ENCODE measurements at regions not wholly inside any gene's neighbourhood (a gene's known extent, or its start where the extent isn't known, plus 50 kb on each side); places are given as distances from the start of the nearest gene placed in this dataset.
"Not testable (repeated sequence)": the region's sequence is repeated elsewhere in the genome, so short reads cannot be mapped to it uniquely, and the experiment has no call there.

DNA sequence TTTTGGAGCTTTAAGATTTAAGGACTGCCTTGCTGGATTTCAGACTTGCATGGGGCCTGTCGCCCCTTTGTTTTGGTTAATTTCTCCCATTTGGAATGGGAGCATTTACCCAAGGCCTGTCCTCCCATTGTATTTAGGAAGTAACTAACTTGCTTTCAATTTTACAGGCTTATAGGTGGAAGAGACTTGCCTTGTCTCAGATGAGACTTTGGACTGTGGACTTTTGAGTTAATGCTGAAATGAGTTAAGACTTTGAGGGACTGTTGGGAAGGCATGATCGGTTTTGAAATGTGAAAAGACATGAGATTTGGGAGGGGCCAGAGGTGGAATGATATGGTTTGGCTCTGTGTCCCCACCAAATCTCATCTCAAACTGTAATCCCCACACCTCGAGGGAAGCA, 56.5 kb upstream of the TNFSF10 start:
- H3K4me3 ChIP-seq (ENCODE audit: low read length in 2 of 2); H3K4me1 ChIP-seq (ENCODE audit: control insufficient read depth in 2 of 2, insufficient read depth in 2 of 2, low read length in 2 of 2); H3K36me3 ChIP-seq (ENCODE audit: control insufficient read depth in 2 of 2, insufficient read depth in 2 of 2, low read length in 2 of 2); H3K27me3 ChIP-seq (ENCODE audit: control insufficient read depth in 2 of 2, insufficient read depth in 2 of 2, low read length in 2 of 2); H3K9ac ChIP-seq (ENCODE audit: low read depth in 1 of 2, low read length in 2 of 2); H3K9me3 ChIP-seq (ENCODE audit: control insufficient read depth in 2 of 2, low read length in 2 of 2): not testable (repeated sequence)
- peak overlapping the region in 1 of 2 donors; percentile 16 for H3K27ac ChIP-seq (ENCODE audit: low read depth in 2 of 2, low read length in 2 of 2)

DNA sequence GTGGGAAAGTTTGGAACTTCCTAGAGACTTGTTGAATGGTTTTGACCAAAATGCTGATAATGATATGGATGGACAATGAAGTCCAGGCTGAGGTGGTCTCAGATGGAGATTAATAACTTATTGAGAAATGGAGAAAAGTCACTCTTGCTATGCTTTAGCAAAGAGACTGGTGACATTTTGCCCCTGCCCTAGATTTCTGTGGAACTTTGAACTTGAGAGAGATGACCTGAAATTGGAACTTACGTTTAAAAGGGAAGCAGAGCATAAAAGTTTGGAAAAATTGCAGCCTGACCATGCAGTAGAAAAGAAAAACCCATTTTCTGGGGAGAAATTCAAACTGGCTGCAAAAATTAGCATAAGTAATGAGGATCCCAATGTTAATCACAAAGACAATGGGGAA, 55.5 kb upstream of the TNFSF10 start:
- not testable (repeated sequence) for H3K4me1 ChIP-seq (ENCODE audit: control insufficient read depth in 2 of 2, insufficient read depth in 2 of 2, low read length in 2 of 2); H3K4me3 ChIP-seq (ENCODE audit: low read length in 2 of 2); H3K27me3 ChIP-seq (ENCODE audit: control insufficient read depth in 2 of 2, insufficient read depth in 2 of 2, low read length in 2 of 2); H3K9ac ChIP-seq (ENCODE audit: low read depth in 1 of 2, low read length in 2 of 2); H3K9me3 ChIP-seq (ENCODE audit: control insufficient read depth in 2 of 2, low read length in 2 of 2); H3K27ac ChIP-seq (ENCODE audit: low read depth in 2 of 2, low read length in 2 of 2); H3K36me3 ChIP-seq (ENCODE audit: control insufficient read depth in 2 of 2, insufficient read depth in 2 of 2, low read length in 2 of 2)

DNA sequence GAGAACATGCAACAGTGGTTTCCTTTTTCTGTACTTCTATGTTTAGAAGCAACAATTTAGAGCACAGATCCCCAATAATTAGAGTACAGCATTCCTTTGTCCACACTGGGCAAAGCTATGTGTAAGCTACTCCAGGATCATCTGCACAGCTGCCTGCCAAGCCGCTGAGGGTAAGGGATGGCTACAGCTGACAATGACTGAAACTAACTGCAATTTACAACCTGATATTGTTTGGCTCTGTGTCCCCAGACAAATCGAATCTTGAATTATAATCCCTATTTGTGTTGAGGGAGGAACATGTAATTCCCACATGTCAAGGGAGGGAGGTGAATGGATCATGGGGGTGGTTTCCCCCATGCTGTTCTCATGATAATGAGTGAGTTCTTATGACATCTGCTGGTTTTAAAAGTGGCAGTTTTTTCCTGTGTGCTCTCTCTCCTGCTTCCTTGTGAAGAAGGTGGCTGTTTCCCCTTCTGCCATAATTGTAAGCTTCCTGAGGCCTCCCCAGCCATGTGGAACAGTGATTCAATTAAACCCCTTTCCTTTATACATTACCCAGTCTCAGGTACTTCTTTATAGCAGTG, 54.8 kb upstream of the TNFSF10 start:
- Histone ChIP-seq H3K9me3 (ENCODE audit: control insufficient read depth in 2 of 2, low read length in 2 of 2) (no peaks in the 10 kb centered on the region), H3K4me1 (ENCODE audit: control insufficient read depth in 2 of 2, insufficient read depth in 2 of 2, low read length in 2 of 2) (peaks cover 3 to 8% of the 10 kb centered on the region in 2 donors), H3K4me3 (ENCODE audit: low read length in 2 of 2) (no peak overlapping the region), H3K27ac (ENCODE audit: low read depth in 2 of 2, low read length in 2 of 2) (no peak overlapping the region), H3K36me3 (ENCODE audit: control insufficient read depth in 2 of 2, insufficient read depth in 2 of 2, low read length in 2 of 2) (no peaks in the 10 kb centered on the region), H3K27me3 (ENCODE audit: control insufficient read depth in 2 of 2, insufficient read depth in 2 of 2, low read length in 2 of 2) (no peaks in the 10 kb centered on the region), H3K9ac (ENCODE audit: low read depth in 1 of 2, low read length in 2 of 2) (no peak overlapping the region)

DNA sequence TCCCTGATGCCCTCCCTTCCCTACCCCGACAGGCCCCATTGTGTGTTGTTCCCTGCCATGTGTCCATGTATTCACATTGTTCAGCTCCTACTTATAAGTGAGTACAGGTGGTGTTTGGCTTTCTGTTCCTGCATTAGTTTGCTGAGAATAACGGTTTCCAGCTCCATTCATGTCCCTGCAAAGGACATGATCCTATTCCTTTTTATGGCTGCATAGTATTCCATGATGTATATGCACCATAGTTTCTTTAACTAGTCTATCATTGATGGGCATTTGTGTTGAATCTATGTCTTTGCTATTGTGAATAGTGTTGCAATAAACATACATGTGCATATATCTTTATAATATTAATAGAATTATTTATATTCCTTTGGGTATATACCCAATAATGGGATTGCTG, 52.1 kb upstream of the TNFSF10 start:
- Histone ChIP-seq H3K4me3 (ENCODE audit: low read length in 2 of 2) (no peak overlapping the region), H3K9me3 (ENCODE audit: control insufficient read depth in 2 of 2, low read length in 2 of 2) (no peaks in the 10 kb centered on the region), H3K4me1 (ENCODE audit: control insufficient read depth in 2 of 2, insufficient read depth in 2 of 2, low read length in 2 of 2) (peaks cover 0 to 8% of the 10 kb centered on the region in 2 donors), H3K27me3 (ENCODE audit: control insufficient read depth in 2 of 2, insufficient read depth in 2 of 2, low read length in 2 of 2) (no peaks in the 10 kb centered on the region), H3K27ac (ENCODE audit: low read depth in 2 of 2, low read length in 2 of 2) (no peak overlapping the region), H3K36me3 (ENCODE audit: control insufficient read depth in 2 of 2, insufficient read depth in 2 of 2, low read length in 2 of 2) (no peaks in the 10 kb centered on the region), H3K9ac (ENCODE audit: low read depth in 1 of 2, low read length in 2 of 2) (no peak overlapping the region)

DNA sequence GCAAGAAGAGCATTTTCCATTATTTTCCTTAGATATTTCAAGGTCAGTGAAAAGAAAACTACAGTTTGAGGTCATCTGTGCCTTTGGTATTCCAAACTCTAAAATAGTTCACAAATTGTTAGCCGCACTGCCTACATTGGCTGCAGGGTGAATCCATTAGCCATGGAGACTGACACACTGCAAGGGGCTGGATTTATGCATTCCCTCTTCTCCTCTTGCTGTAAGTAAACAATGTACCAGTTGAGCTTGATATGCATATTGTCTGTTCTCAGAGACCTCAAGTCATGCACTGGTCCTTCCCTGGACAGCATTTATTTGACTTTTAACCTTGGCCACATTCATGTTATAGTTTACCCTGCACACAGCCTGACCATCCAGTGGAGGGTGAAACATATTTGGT, 50.2 kb upstream of the TNFSF10 start:
- H3K4me3 ChIP-seq (ENCODE audit: low read length in 2 of 2): no peak overlapping the region
- H3K4me1 ChIP-seq (ENCODE audit: control insufficient read depth in 2 of 2, insufficient read depth in 2 of 2, low read length in 2 of 2): no peaks in the 10 kb centered on the region
- H3K9ac ChIP-seq (ENCODE audit: low read depth in 1 of 2, low read length in 2 of 2): no peak overlapping the region

More for the DNA sequence above, 50.2 kb upstream of the TNFSF10 start:
- Histone ChIP-seq H3K27me3 (ENCODE audit: control insufficient read depth in 2 of 2, insufficient read depth in 2 of 2, low read length in 2 of 2) (no peaks in the 10 kb centered on the region), H3K9me3 (ENCODE audit: control insufficient read depth in 2 of 2, low read length in 2 of 2) (no peaks in the 10 kb centered on the region), H3K36me3 (ENCODE audit: control insufficient read depth in 2 of 2, insufficient read depth in 2 of 2, low read length in 2 of 2) (no peaks in the 10 kb centered on the region), H3K27ac (ENCODE audit: low read depth in 2 of 2, low read length in 2 of 2) (no peak overlapping the region)
